HEK293T (cell line): ENCODE measurements at regions not wholly inside any gene's neighbourhood (a gene's known extent, or its start where the extent isn't known, plus 50 kb on each side); places are given as distances from the start of the nearest gene placed in this dataset.

Experiments
- CTCF ChIA-PET: fragments of 350-600 bp; formaldehyde crosslinking; extraction: SDS; loops from one replicate; lab custom pipeline; 2021; ENCODE audit warnings: antibody characterized with exemption, inconsistent platforms; lab: Yijun Ruan, JAX
- POLR2A ChIA-PET: fragments of 350-600 bp; formaldehyde crosslinking; extraction: SDS; loops from one replicate; lab custom pipeline; 2020; ENCODE audit warnings: antibody characterized with exemption, inconsistent platforms; lab: Yijun Ruan, JAX
- DNase-seq: peaks from one replicate; pipeline ENCODE4 v3.0.0; 2012; ENCODE audit warnings: mixed read lengths; ENCODE audit errors: extremely low spot score
- ARNT ChIP-seq: fragments of 450-650 bp; IDR thresholded peaks from 2 replicates; pipeline ENCODE4 v1.6.1; 2017; ENCODE audit warnings: mild to moderate bottlenecking
- BHLHE40 ChIP-seq: fragments of 450-650 bp; IDR thresholded peaks from 2 replicates; pipeline ENCODE4 v1.6.1; 2016; ENCODE audit warnings: mild to moderate bottlenecking, moderate library complexity, borderline replicate concordance
- CTBP1 ChIP-seq: fragments of 450-650 bp; IDR thresholded peaks from 2 replicates; pipeline ENCODE4 v1.6.1; 2016; ENCODE audit warnings: borderline replicate concordance
- ELF4 ChIP-seq: fragments of 450-650 bp; IDR thresholded peaks from 2 replicates; pipeline ENCODE4 v1.6.1; 2017; ENCODE audit warnings: antibody characterized with exemption
- FOXA1 ChIP-seq: fragments of 450-650 bp; IDR thresholded peaks from 2 replicates; pipeline ENCODE4 v1.6.1; 2016; ENCODE audit warnings: mild to moderate bottlenecking
- FOXK2 ChIP-seq: fragments of 450-650 bp; IDR thresholded peaks from 2 replicates; pipeline ENCODE4 v1.6.1; 2016; ENCODE audit warnings: mild to moderate bottlenecking
- FOXM1 ChIP-seq: fragments of 450-650 bp; IDR thresholded peaks from 2 replicates; pipeline ENCODE4 v1.6.1; 2017; ENCODE audit warnings: mild to moderate bottlenecking, borderline replicate concordance
- HDGF ChIP-seq: fragments of 450-650 bp; IDR thresholded peaks from 2 replicates; pipeline ENCODE4 v1.6.1; 2017; ENCODE audit warnings: antibody characterized with exemption, borderline replicate concordance
- L3MBTL2 ChIP-seq: fragments of 450-650 bp; conservative IDR thresholded peaks from 2 replicates; pipeline ENCODE4 v1.6.1; 2016; ENCODE audit warnings: mild to moderate bottlenecking
- LEF1 ChIP-seq: fragments of 450-650 bp; IDR thresholded peaks from 2 replicates; pipeline ENCODE4 v1.6.1; 2017; ENCODE audit warnings: mild to moderate bottlenecking, borderline replicate concordance
- NFRKB ChIP-seq: fragments of 450-650 bp; IDR thresholded peaks from 2 replicates; pipeline ENCODE4 v1.6.1; 2016; ENCODE audit warnings: mild to moderate bottlenecking, moderate library complexity
- PKNOX1 ChIP-seq: fragments of 450-650 bp; IDR thresholded peaks from 2 replicates; pipeline ENCODE4 v1.6.1; 2016
- SP1 ChIP-seq: fragments of 450-650 bp; IDR thresholded peaks from 2 replicates; pipeline ENCODE4 v1.6.1; 2017
- SUZ12 ChIP-seq: fragments of 450-650 bp; IDR thresholded peaks from 2 replicates; pipeline ENCODE4 v1.6.1; 2016; ENCODE audit warnings: mild to moderate bottlenecking
- TARDBP ChIP-seq: fragments of 450-650 bp; IDR thresholded peaks from 2 replicates; pipeline ENCODE4 v1.6.1; 2016
- ZNF384 ChIP-seq: fragments of 450-650 bp; IDR thresholded peaks from 2 replicates; pipeline ENCODE4 v1.6.1; 2016

- POLR2A ChIA-PET, result no interaction called here
- no peak for DNase-seq
- TF ChIP-seq ZNF384, result no peak
- CTCF ChIA-PET, result interaction anchor here (0.6 kb wide), 1 partner anchor 10 kb away, joined by 3 read pairs; no protein-coding TSS in a partner anchor
Observed at GRCh38 chr2:16746833-16747232, 81.2 kb upstream of the CYRIA start.

GRCh38 chr2:16746329-16746728 lies 80.7 kb upstream of the CYRIA start:
- TF ChIP-seq SUZ12 (no peak), ZNF384 (no peak), NFRKB (no peak), FOXM1 (no peak), L3MBTL2 (no peak), CTBP1 (no peak), BHLHE40 (no peak), HDGF (no peak), FOXA1 (no peak), LEF1 (no peak), ARNT (no peak), FOXK2 (no peak)
- DNase-seq, result no peak
- ChIA-PET POLR2A (no interaction called here), CTCF (interaction anchor here (0.6 kb wide), 1 partner anchor 11 kb away, joined by 3 read pairs; no protein-coding TSS in a partner anchor)

GRCh38 chr2:16745466-16745865 lies 79.8 kb upstream of the CYRIA start:
- CTCF ChIA-PET, result no interaction called here
- POLR2A ChIA-PET, result no interaction called here
- TF ChIP-seq NFRKB, result no peak
- no peak for TF ChIP-seq FOXK2
- TF ChIP-seq FOXM1, result no peak
- TF ChIP-seq FOXA1, result no peak
- TF ChIP-seq SUZ12, result no peak
- TF ChIP-seq ARNT, result no peak
- no peak for TF ChIP-seq ELF4
- no peak for DNase-seq

GRCh38 chr2:16744521-16744920 lies 78.9 kb upstream of the CYRIA start:
- ChIA-PET POLR2A (no interaction called here), CTCF (no interaction called here)
- TF ChIP-seq PKNOX1 (no peak), FOXM1 (no peak), BHLHE40 (no peak)
- no peak for DNase-seq

- TF ChIP-seq LEF1, result no peak
- no peak for TF ChIP-seq SP1
- TF ChIP-seq TARDBP, result no peak
- TF ChIP-seq ELF4, result no peak
- TF ChIP-seq HDGF, result no peak
- TF ChIP-seq NFRKB, result no peak
- no peak for TF ChIP-seq ZNF384
- TF ChIP-seq BHLHE40, result no peak
- TF ChIP-seq FOXM1, result no peak
- TF ChIP-seq L3MBTL2, result no peak
- TF ChIP-seq ARNT, result no peak
- TF ChIP-seq PKNOX1, result no peak
- TF ChIP-seq CTBP1, result no peak
- no peak for TF ChIP-seq FOXA1
- TF ChIP-seq FOXK2, result no peak
- TF ChIP-seq SUZ12, result no peak
- ChIA-PET CTCF (no interaction called here), POLR2A (no interaction called here)
- DNase-seq, result no peak
Observed at GRCh38 chr2:16742026-16742425, 76.4 kb upstream of the CYRIA start.

- POLR2A ChIA-PET, result no interaction called here
- CTCF ChIA-PET, result no interaction called here
- no peak for DNase-seq
- TF ChIP-seq ARNT, result no peak
- TF ChIP-seq ZNF384, result no peak
Observed at GRCh38 chr2:16741498-16741897, 75.9 kb upstream of the CYRIA start.

- ChIA-PET CTCF (no interaction called here), POLR2A (no interaction called here)
- no peak for DNase-seq
- no peak for TF ChIP-seq FOXA1
- TF ChIP-seq HDGF, result no peak
- TF ChIP-seq ELF4, result no peak
- TF ChIP-seq FOXK2, result no peak
- TF ChIP-seq NFRKB, result no peak
- no peak for TF ChIP-seq SP1
- TF ChIP-seq TARDBP, result no peak
- no peak for TF ChIP-seq LEF1
Observed at GRCh38 chr2:16739778-16740581, 74.3 kb upstream of the CYRIA start.
